GM12878 (cell line): ENCODE measurements at regions not wholly inside any gene's neighbourhood (a gene's known extent, or its start where the extent isn't known, plus 50 kb on each side); places are given as distances from the start of the nearest gene placed in this dataset.

Source experiments
- ATAC-seq: fragments of 200-7000 bp; cut with Tn5 transposase; 3 replicates; pipeline ENCODE4 v1.9.1; 2020; ENCODE audit warnings: mild to moderate bottlenecking, moderate library complexity
- BruUV-seq: library from RNA; stranded (reverse); fragments of 400-500 nt; replicated peaks from 2 replicates; lab custom pipeline; 2021; lab: Mats Ljungman, UMichigan
- CTCF ChIA-PET: fragments of 300-600 bp; sonication (Branson Sonifier 250); formaldehyde crosslinking; extraction: SDS; loops from one replicate; lab custom pipeline; 2021; ENCODE audit warnings: inconsistent platforms; lab: Yijun Ruan, JAX
- POLR2A ChIA-PET: fragments of 350-600 bp; formaldehyde crosslinking; extraction: SDS; loops from one replicate; lab custom pipeline; 2021; ENCODE audit warnings: inconsistent platforms; lab: Charles Lee
- RAD21 ChIA-PET: fragments of 300-600 bp; sonication (Branson Sonifier 250); formaldehyde crosslinking; loops from one replicate; lab custom pipeline; 2023; ENCODE audit warnings: antibody characterized with exemption; ENCODE audit not compliant: unreplicated experiment; lab: Charles Lee
- SMC1A ChIA-PET: fragments of 300-600 bp; sonication (Branson Sonifier 250); formaldehyde crosslinking; loops from one replicate; lab custom pipeline; 2023; ENCODE audit not compliant: unreplicated experiment, uncharacterized antibody; lab: Charles Lee
- DNase-seq: peaks from one replicate; pipeline ENCODE4 v3.0.0-alpha.2; 2011; ENCODE audit warnings: low read depth, low spot score
- FAIRE-seq: peaks from 3 replicates; lab custom pipeline; 2011; peaks lifted over from hg19 to GRCh38; lab: Jason Lieb, UNC
- H2AFZ ChIP-seq: 2 replicates; pipeline ENCODE4 v1.6.0; 2011; ENCODE audit warnings: low read depth, low read length, control low read depth; ENCODE audit not compliant: control insufficient read depth
- H3K27ac ChIP-seq: 2 replicates; pipeline ENCODE4 v1.5.1; 2011; ENCODE audit warnings: control low read depth; ENCODE audit not compliant: control insufficient read depth, insufficient read depth
- H3K27me3 ChIP-seq, 2 experiments: replicated peaks in 1 of 2; 2 replicates each; pipeline versions ENCODE4 v1.6.0 to v1.6.1; 2011; ENCODE audit warnings: low read length in 1 of 2; ENCODE audit not compliant: control insufficient read depth in 2 of 2, insufficient read depth in 2 of 2
- H3K36me3 ChIP-seq, 2 experiments: 2 replicates each; pipeline ENCODE4 v1.5.1; 2011; ENCODE audit warnings: low read length in 1 of 2; ENCODE audit not compliant: control insufficient read depth in 2 of 2, insufficient read depth in 2 of 2
- H3K4me1 ChIP-seq: 2 replicates; pipeline ENCODE4 v1.6.1; 2011; ENCODE audit warnings: mild to moderate bottlenecking, low read length, moderate library complexity, mixed read lengths; ENCODE audit not compliant: control insufficient read depth, insufficient read depth
- H3K4me2 ChIP-seq: 2 replicates; pipeline ENCODE4 v1.6.0; 2011; ENCODE audit warnings: control low read depth; ENCODE audit not compliant: control insufficient read depth, insufficient read depth
- H3K4me3 ChIP-seq: fragments of 200-600 bp; sonication (generic); 2 replicates; pipeline ENCODE4 v1.5.1; 2016
- H3K79me2 ChIP-seq: 2 replicates; pipeline ENCODE4 v1.6.0; 2011; ENCODE audit warnings: low read length; ENCODE audit not compliant: control insufficient read depth, insufficient read depth
- H3K9ac ChIP-seq: 2 replicates; pipeline ENCODE4 v1.8.0; 2011; ENCODE audit warnings: low read length, control low read depth, mixed read lengths; ENCODE audit not compliant: control insufficient read depth, insufficient read depth
- H3K9me3 ChIP-seq: replicated peaks from 3 replicates; pipeline ENCODE4 v1.5.1; 2011; ENCODE audit warnings: mild to moderate bottlenecking, low read length; ENCODE audit not compliant: control insufficient read depth, insufficient read depth
- H4K20me1 ChIP-seq: 2 replicates; pipeline ENCODE4 v1.6.0; 2011; ENCODE audit not compliant: control insufficient read depth, insufficient read depth
- NFYB ChIP-seq: IDR thresholded peaks from 2 replicates; pipeline ENCODE4 v1.6.1; 2011; ENCODE audit warnings: low read depth, mild to moderate bottlenecking, low read length, improper control_type of control experiment, moderate library complexity; ENCODE audit not compliant: insufficient read depth
- SIN3A ChIP-seq: IDR thresholded peaks from 2 replicates; pipeline ENCODE4 v1.6.1; 2012; ENCODE audit warnings: low read depth, low read length, improper control_type of control experiment
- SP1 ChIP-seq: IDR thresholded peaks from one replicate; pipeline ENCODE4 v1.6.1; 2011; ENCODE audit warnings: low read depth, low read length
- ZNF274 ChIP-seq: IDR thresholded peaks from one replicate; pipeline ENCODE4 v1.8.0; 2011; ENCODE audit not compliant: insufficient read length, insufficient read depth
- WGBS: methylation state at CpG from one replicate; pipeline ENCODE4 v1.1.6; 2016; ENCODE audit warnings: low lambda C conversion rate; ENCODE audit not compliant: insufficient replicate concordance, insufficient coverage; ENCODE audit errors: missing lambda C conversion rate; 5-methylcytosine and 5-hydroxymethylcytosine counted together
- in situ Hi-C: fragments of 300-500 bp; cut with MboI; formaldehyde crosslinking; loops from 9 replicates; pipeline ENCODE4 v1.14.3; 2018; ENCODE audit warnings: mixed read lengths
- intact Hi-C: fragments of 100-400 bp; cut with micrococcal nuclease; formaldehyde crosslinking; loops from one replicate; pipeline ENCODE4 v1.14.2; 2022; ENCODE audit not compliant: unreplicated experiment
- TF ChIP-seq, protein P1 (sequence below): fragments of 450-650 bp; IDR thresholded peaks from 2 replicates; pipeline ENCODE4 v1.6.1; 2018; ENCODE audit warnings: borderline replicate concordance, mild to moderate bottlenecking; ENCODE audit not compliant: partially characterized antibody

DNA sequence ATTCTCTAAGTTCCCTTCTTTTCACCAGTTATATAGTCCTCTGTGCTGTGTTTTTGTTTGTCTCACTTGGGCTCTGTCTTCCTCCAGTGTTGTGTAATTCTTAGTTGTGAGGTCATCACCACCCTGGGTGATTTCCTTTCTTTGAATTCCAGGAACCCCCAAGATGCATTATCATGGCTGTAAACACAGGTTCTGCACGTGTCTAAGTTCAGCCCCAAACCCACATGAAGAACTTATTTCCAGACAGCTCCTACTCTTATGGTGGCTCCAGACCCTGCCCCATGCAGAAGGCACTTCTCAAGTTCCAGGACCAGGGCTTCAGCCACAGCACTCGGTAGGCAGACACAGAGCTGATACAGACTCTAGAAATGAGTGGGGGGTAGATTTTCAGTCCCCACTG is 560.5 kb downstream of the BCL11B start:
- Histone ChIP-seq H3K4me2 (no peak overlapping the region), H3K9me3 (no peaks in the 10 kb centered on the region; the same call in 2 of the 3 replicates), H3K27ac (no peak overlapping the region), H3K79me2 (no peaks in the 10 kb centered on the region), H4K20me1 (no peaks in the 10 kb centered on the region), H3K9ac (no peak overlapping the region), H3K36me3 (no peaks in the 10 kb centered on the region), H2AFZ (no peak overlapping the region), H3K27me3 (no peaks in the 10 kb centered on the region), H3K4me3 (no peak overlapping the region), H3K4me1 (no peaks in the 10 kb centered on the region)
- RAD21 ChIA-PET: no interaction called here
- POLR2A ChIA-PET: no interaction called here
- no TSS peak for BruUV-seq
- FAIRE-seq: no peak
- no peak for ATAC-seq
- 21% methylated on average over 2 of the region's 2 CpGs for whole genome bisulfite sequencing
- DNase-seq: no peak
- TF ChIP-seq NFYB (no peak), SIN3A (no peak)
- CTCF ChIA-PET: no interaction called here
- intact Hi-C loops (no loop called here), in situ Hi-C loops (no loop called here)
- SMC1A ChIA-PET: no interaction called here

DNA sequence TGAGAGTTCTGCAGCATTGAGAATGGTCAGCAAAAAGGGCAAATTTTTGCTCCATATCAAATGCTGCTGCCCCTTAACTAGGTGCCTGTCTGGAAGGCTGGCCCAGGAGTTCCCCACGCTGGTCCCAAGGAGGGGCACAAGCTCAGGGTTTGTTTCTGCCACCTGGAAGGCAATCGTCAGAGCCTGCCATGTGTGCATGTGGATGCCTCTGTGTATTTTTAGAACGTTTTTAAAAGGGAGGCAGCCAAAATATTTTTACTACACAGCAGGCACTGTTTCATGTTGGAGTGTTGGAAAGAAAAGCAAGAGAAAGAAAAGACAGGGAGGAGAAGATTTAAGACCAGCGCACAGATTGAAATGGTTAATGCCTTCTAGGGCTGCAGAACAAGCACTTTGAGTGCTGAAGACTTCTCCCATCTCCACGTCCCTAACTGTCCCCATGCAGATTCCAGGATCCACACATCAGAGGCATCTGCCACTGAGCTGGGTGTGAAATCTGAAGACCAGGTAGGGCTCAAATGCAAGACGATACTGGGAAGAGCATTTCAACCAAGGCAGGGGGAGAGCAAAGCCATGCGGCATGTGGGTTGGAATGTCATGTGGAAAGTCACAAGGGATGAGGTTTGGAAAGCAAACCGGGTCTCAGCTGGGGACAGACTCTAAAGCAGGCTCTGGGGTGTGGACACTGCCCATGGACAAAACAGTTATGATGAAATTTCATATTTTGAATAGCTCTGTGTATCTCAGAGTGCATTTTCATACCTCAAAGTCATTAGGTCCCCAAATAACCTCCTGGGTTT is 557.2 kb downstream of the BCL11B start:
- H3K4me2 ChIP-seq: no peak overlapping the region
- in situ Hi-C loops: no loop called here
- intact Hi-C loops: no loop called here
- H4K20me1 ChIP-seq: no peaks in the 10 kb centered on the region
- no peaks in the 10 kb centered on the region for H3K79me2 ChIP-seq
- ATAC-seq: no peak
- no peak overlapping the region for H3K27ac ChIP-seq
- CTCF ChIA-PET: no interaction called here
- no peaks in the 10 kb centered on the region for H3K4me1 ChIP-seq
- H2AFZ ChIP-seq: no peak overlapping the region
- POLR2A ChIA-PET: no interaction called here
- BruUV-seq: no TSS peak
- TF ChIP-seq ZNF274: no peak
- TF ChIP-seq, protein P1, sequence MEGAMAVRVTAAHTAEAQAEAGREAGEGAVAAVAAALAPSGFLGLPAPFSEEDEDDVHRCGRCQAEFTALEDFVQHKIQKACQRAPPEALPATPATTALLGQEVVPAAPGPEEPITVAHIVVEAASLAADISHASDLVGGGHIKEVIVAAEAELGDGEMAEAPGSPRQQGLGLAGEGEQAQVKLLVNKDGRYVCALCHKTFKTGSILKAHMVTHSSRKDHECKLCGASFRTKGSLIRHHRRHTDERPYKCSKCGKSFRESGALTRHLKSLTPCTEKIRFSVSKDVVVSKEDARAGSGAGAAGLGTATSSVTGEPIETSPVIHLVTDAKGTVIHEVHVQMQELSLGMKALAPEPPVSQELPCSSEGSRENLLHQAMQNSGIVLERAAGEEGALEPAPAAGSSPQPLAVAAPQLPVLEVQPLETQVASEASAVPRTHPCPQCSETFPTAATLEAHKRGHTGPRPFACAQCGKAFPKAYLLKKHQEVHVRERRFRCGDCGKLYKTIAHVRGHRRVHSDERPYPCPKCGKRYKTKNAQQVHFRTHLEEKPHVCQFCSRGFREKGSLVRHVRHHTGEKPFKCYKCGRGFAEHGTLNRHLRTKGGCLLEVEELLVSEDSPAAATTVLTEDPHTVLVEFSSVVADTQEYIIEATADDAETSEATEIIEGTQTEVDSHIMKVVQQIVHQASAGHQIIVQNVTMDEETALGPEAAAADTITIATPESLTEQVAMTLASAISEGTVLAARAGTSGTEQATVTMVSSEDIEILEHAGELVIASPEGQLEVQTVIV: no peak
- TF ChIP-seq SP1: no peak
- H3K4me3 ChIP-seq: no peak overlapping the region
- H3K9me3 ChIP-seq: no peaks in the 10 kb centered on the region; the same call in 2 of the 3 replicates
- 18% methylated on average over 8 of the region's 8 CpGs for WGBS
- RAD21 ChIA-PET: no interaction called here
- no peak for FAIRE-seq
- SMC1A ChIA-PET: no interaction called here
- no peaks in the 10 kb centered on the region for H3K27me3 ChIP-seq
- no peaks in the 10 kb centered on the region for H3K36me3 ChIP-seq
- DNase-seq: no peak
- no peak overlapping the region for H3K9ac ChIP-seq
